Hematopoietic multipotent progenitor cell treated with erythropoietin and hydrocortisone succinate and interleukin-3 and kit ligand, for 8 days (in vitro differentiated cells): ENCODE measurements at regions not wholly inside any gene's neighbourhood (a gene's known extent, or its start where the extent isn't known, plus 50 kb on each side); places are given as distances from the start of the nearest gene placed in this dataset.

Source experiments
- DNase-seq: peaks from one replicate; pipeline ENCODE4 v3.0.0-alpha.2; 2015

GRCh38 chr4:124279741-124280140 is 432.8 kb downstream of the ANKRD50 start:
- DNase-seq, result no peak

DNA sequence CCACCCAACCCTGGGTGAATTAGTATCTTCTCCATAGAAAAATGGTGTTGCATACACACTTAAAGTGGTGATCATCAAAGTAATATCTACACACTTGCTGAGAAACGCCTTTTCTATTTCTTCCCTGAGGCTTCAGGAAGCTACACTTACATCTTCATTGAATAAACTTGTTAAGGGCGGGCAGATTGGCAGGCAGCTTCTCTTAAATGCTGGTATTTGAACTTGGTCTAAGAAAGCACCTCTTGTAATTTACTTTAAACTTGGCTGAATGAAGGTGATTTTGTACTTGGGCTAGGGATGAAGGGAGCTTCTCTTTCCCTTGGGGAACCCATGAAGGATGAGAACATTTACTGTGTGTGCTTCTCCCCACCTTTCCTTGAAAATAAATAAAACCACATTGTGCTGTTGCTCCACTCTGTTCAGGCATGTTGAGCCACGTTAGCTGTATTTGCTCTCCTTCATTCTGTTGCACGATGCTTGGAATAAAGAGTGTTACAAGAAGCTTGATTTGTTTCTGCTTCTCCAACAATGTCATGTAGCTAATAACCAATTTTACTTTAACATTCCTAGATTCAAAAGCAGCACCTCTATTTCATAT is 430.1 kb downstream of the ANKRD50 start:
- no peak for DNase-seq

- no peak for DNase-seq
These were observed 423.6 kb downstream of the ANKRD50 start for GRCh38 chr4:124288706-124289486.

GRCh38 chr4:124290678-124291077 is 421.9 kb downstream of the ANKRD50 start:
- no peak for DNase-seq

DNA sequence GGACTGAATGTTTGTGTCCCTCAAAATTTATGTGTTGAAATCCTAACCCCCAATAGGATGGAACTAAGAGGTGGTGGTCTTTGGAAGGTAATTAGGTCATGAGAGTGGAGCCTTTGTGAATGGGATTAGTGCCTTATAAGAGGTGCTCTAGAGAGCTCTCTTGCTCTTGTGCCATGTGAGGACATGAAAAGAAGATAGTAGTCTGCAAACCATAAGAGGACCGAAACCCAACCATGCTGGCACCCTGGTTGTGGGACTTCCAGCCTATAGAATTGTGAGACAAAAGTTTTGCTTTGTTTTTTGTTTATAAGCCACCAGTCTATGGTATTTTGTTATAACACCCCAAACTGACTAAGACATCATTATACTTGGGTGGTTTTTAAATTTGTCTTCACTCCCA is 417.1 kb downstream of the ANKRD50 start:
- no peak for DNase-seq

GRCh38 chr4:124304941-124305340 is 407.6 kb downstream of the ANKRD50 start:
- DNase-seq, result no peak

- no peak for DNase-seq
These were observed 406.2 kb downstream of the ANKRD50 start for GRCh38 chr4:124306352-124306751.

GRCh38 chr4:124307143-124307542 is 405.4 kb downstream of the ANKRD50 start:
- DNase-seq, result no peak

DNA sequence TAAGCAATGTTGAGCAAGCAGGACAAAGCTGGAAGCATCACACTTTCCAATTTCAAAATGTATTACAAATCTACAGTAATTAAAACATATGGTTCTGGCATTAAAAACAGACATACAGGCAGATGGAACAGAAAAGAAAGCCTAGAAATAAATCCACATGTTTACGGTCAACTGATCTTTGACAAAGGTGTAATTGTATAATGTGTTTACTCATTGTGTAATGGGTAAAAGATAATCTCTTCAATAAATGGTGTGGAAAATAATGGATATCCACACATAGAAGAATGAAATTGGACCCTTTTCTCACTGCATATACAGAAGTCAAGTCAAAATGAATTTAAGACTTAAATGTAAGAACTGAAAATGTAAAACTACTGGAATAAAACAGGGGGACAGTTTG is 394.2 kb downstream of the ANKRD50 start:
- DNase-seq, result no peak

GRCh38 chr4:124321364-124321763 is 391.2 kb downstream of the ANKRD50 start:
- DNase-seq, result no peak

DNA sequence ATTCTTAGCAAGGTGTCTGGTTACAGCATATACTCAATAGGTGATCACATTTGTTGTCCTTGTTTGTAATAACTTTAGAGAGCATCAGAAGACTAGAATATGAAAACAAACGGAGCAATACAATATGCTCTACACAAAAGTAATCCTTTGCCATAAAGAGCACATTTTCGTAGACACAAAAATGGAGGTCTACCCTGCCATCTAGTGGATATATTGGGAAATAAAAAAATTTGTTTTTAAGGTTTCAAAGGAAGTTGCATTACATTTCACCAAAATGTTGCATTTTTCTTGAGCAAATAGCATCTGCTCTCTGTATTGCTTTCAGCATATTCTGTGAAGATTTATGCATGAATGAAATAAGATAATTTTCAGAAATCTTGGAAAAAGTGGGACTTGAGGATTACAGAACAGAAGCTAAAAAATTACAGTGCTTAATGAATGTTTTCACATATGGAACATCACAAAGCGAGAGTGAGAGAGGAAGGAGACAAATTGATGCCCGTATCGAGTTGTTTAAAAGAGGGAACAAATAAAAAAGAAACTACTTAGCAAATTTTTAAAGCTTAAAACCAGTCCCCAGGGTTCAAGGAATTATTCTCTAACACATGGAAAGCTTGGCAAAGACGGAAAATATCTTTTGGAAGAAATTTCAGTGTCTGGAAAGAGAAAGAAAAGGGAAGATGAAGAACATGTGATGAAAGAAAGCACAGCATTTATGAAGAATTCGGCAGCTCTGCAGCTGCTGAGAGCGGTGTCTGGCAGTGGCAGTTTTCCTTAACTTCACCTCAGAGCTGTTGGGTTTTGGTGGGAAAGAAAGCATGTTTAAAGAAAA is 390.1 kb downstream of the ANKRD50 start:
- peak; percentile 52 for DNase-seq

DNA sequence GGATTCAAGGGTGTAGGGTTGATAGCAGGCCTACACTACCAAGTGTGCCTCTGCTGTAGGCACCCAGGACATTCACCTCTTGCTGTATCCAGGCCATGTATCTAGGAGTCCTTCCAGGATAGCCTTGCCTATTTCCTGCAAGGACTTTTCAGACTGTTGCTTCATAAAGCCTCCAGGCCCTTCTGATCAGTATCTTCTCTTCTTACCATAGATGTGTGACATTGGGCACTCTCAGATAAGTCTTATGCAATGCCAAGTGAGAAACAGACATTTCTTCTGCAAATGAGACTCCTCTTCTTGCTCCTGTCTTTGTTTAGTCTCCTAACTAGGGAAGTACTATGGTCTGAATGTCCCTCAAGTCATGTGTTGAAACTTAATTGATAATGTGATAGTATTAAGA is 386.8 kb downstream of the ANKRD50 start:
- no peak for DNase-seq

DNA sequence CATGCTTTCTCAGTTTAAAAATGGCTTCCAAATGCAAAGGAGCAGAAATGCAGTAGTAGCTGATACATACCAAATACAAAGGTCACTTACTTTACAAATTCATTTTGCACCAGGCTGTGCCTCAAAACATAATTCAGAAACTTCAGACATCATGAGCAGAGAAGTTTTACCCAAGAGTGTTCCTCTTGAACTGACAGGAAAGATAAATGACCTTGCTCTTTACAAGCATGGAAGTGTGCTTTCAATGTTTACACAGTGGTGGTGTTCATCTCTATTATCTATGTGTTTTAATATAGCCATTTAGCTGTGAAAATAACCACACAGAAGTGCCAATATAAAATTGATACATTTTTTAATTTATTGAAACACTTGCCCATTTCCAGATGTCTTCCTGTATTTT is 383.4 kb downstream of the ANKRD50 start:
- no peak for DNase-seq

- no peak for DNase-seq
These were observed 382.5 kb downstream of the ANKRD50 start for GRCh38 chr4:124330045-124330444.

DNA sequence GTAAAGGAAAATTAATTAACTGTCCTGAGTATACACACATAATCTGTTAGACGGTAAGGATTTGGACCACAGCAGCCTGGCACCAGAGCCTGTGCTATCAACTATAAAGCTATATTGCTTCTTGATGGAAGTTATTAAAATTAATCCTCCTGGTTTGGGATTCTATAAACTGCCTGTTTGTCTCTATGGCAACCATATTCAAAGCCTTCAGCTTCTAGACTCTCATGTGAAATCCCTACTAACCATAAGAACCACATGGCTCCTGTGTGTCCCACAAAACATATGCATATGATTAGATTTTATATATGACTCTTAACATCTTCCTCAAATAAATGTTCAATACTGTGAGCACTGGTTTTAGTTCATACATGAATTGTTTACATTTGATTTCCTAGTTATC is 380.8 kb downstream of the ANKRD50 start:
- DNase-seq, result no peak

- no peak for DNase-seq
These were observed 379.1 kb downstream of the ANKRD50 start for GRCh38 chr4:124333466-124333865.

DNA sequence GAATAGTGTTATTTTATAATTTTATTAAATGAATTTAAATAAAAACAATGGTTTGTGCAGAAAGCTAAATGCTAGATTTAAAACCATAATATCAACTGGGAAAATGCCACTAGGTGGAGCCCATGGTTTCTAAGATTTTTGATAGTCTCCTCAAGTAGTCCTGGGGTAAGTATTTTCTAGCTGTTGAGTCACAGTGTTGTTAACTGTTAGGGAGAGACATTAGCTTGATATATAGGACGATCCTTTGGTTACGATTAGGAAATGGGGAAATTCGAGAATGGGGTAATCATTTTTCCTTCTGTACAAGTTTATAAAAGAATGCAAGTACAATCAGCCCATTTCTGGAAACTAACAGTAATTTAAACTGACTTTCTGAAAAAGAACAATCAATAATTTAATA is 378.4 kb downstream of the ANKRD50 start:
- peak; percentile 54 for DNase-seq

GRCh38 chr4:124337874-124338273 is 374.7 kb downstream of the ANKRD50 start:
- peak; percentile 27 for DNase-seq

- no peak for DNase-seq
These were observed 368.8 kb downstream of the ANKRD50 start for GRCh38 chr4:124343661-124344171.

DNA sequence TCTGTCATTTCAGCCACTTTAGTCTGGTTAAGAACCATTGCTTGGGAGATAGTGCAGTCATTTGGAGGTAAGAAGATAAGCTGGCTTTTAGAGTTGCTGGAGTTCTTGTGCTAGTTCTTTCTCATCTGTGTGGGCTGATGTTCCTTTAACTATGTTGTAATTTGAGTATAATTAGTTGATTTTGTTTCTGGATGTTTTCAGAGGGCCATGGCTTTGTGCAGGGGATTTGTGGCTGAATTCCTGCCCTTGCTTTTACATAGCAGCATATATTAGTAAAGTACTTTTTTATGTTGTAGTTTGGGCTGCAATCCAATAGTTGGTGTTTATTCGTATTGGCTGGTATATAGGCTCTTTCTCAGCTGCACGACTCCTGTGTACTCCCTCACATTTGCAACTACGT is 339.6 kb downstream of the ANKRD50 start:
- no peak for DNase-seq

- no peak for DNase-seq
These were observed 326.4 kb downstream of the ANKRD50 start for GRCh38 chr4:124386163-124386562.

DNA sequence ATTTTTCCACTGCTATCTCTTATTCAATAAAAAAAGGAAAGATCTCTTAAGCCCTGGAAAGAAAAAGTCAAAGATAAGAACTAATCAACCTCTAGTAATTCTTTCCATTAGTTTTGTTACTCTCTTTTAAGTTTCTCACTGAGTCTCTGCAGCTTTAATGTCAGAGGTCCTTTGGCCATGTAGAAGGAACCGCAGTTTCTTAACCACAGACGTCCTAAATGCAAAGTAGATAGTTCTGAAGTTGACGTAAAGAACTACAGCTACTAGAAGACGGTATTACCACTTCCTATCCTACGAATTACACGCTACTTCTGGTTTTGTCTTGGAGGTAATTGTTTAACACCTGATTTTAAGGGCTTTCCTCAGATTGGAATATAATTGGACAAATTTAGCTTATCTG is 325.9 kb downstream of the ANKRD50 start:
- no peak for DNase-seq

GRCh38 chr4:124389591-124389990 is 322.9 kb downstream of the ANKRD50 start:
- no peak for DNase-seq

- DNase-seq, result no peak
These were observed 321.7 kb downstream of the ANKRD50 start for GRCh38 chr4:124390861-124391260.
